GM23338 (cell line): ENCODE measurements at regions not wholly inside any gene's neighbourhood (a gene's known extent, or its start where the extent isn't known, plus 50 kb on each side); places are given as distances from the start of the nearest gene placed in this dataset.

Experiments used
- ATAC-seq: fragments of 200-7000 bp; cut with Tn5 transposase; 3 replicates; pipeline ENCODE4 v1.9.1; 2020
- DNase-seq: peaks from one replicate; pipeline ENCODE4 v3.0.0-alpha.2; 2015; ENCODE audit warnings: low spot score
- H2AFZ ChIP-seq: fragments of 200-600 bp; sonication (generic); 2 replicates; pipeline ENCODE4 v1.8.0; 2016; ENCODE audit warnings: antibody characterized with exemption, mild to moderate bottlenecking, moderate library complexity
- H3F3A ChIP-seq: fragments of 200-600 bp; sonication (generic); replicated peaks from 2 replicates; pipeline ENCODE4 v1.8.0; 2017; ENCODE audit warnings: antibody characterized with exemption, mixed run types, low read depth
- H3K27ac ChIP-seq: fragments of 200-600 bp; sonication (generic); 2 replicates; pipeline ENCODE4 v1.6.1; 2016; ENCODE audit warnings: low read depth
- H3K27me3 ChIP-seq: fragments of 200-600 bp; sonication (generic); 2 replicates; pipeline ENCODE4 v1.8.0; 2016; ENCODE audit warnings: mild to moderate bottlenecking, mixed run types, moderate library complexity; ENCODE audit not compliant: insufficient read depth
- H3K36me3 ChIP-seq: fragments of 200-600 bp; sonication (generic); 2 replicates; pipeline ENCODE4 v1.8.0; 2016; ENCODE audit warnings: mild to moderate bottlenecking; ENCODE audit not compliant: insufficient read depth
- H3K4me1 ChIP-seq: fragments of 200-600 bp; sonication (generic); 2 replicates; pipeline ENCODE4 v1.8.0; 2016; ENCODE audit warnings: mild to moderate bottlenecking, moderate library complexity; ENCODE audit not compliant: insufficient read depth
- H3K4me2 ChIP-seq: fragments of 200-600 bp; sonication (generic); 2 replicates; pipeline ENCODE4 v1.7.1; 2017; ENCODE audit warnings: mixed run types
- H3K4me3 ChIP-seq: fragments of 200-600 bp; sonication (generic); 2 replicates; pipeline ENCODE4 v1.6.1; 2016; ENCODE audit warnings: mixed run types
- H3K79me2 ChIP-seq: fragments of 200-600 bp; sonication (generic); replicated peaks from 2 replicates; pipeline ENCODE4 v1.8.0; 2017; ENCODE audit warnings: mild to moderate bottlenecking; ENCODE audit not compliant: insufficient read depth
- H3K9me2 ChIP-seq: fragments of 200-600 bp; sonication (generic); 2 replicates; pipeline ENCODE4 v1.8.0; 2017; ENCODE audit not compliant: insufficient read depth
- H4K20me1 ChIP-seq: fragments of 200-600 bp; sonication (generic); replicated peaks from 2 replicates; pipeline ENCODE4 v1.8.0; 2017; ENCODE audit warnings: mild to moderate bottlenecking; ENCODE audit not compliant: insufficient read depth
- H3K27ac Mint-ChIP-seq: 2 replicates; pipeline ENCODE4 v1.8.0; 2020; ENCODE audit warnings: inconsistent platforms, mild to moderate bottlenecking, moderate library complexity, mixed read lengths
- H3K27me3 Mint-ChIP-seq: 3 replicates; pipeline ENCODE4 v1.8.0; 2022; ENCODE audit warnings: low read depth, mild to moderate bottlenecking, moderate library complexity, mixed read lengths, inconsistent platforms; ENCODE audit not compliant: insufficient read depth, poor library complexity
- H3K36me3 Mint-ChIP-seq: 3 replicates; pipeline ENCODE4 v1.8.0; 2021; ENCODE audit warnings: low read depth, mild to moderate bottlenecking, inconsistent platforms, moderate library complexity, mixed read lengths
- H3K4me1 Mint-ChIP-seq: 3 replicates; pipeline ENCODE4 v1.8.0; 2020; ENCODE audit warnings: mild to moderate bottlenecking, inconsistent platforms, mixed read lengths
- H3K4me3 Mint-ChIP-seq: 3 replicates; pipeline ENCODE4 v1.8.0; 2021; ENCODE audit warnings: moderate library complexity, mild to moderate bottlenecking, inconsistent platforms, mixed read lengths
- H3K9me3 Mint-ChIP-seq: 3 replicates; pipeline ENCODE4 v1.8.0; 2020; ENCODE audit warnings: moderate library complexity, mild to moderate bottlenecking, inconsistent platforms, mixed read lengths
- CREB1 ChIP-seq: fragments of 250-450 bp; sonication (Bioruptor Pico); IDR thresholded peaks from 2 replicates; pipeline ENCODE4 v1.5.0; 2020; ENCODE audit warnings: low read depth, mild to moderate bottlenecking, moderate library complexity
- EZH2 ChIP-seq: fragments of 200-600 bp; sonication (generic); IDR thresholded peaks from one replicate; pipeline ENCODE4 v1.8.0; 2017; ENCODE audit warnings: antibody characterized with exemption, mild to moderate bottlenecking, low read depth; ENCODE audit not compliant: unreplicated experiment
- JUNB ChIP-seq: IDR thresholded peaks from one replicate; pipeline ENCODE4 v1.6.1; 2016; ENCODE audit warnings: antibody characterized with exemption; ENCODE audit not compliant: unreplicated experiment
- NANOG ChIP-seq: IDR thresholded peaks from 2 replicates; pipeline ENCODE4 v1.6.1; 2016; ENCODE audit warnings: antibody characterized with exemption, borderline replicate concordance
- POLR2AphosphoS5 ChIP-seq: IDR thresholded peaks from 2 replicates; pipeline ENCODE4 v1.6.1; 2016; ENCODE audit warnings: antibody characterized with exemption, low read depth
- STAT1 ChIP-seq: IDR thresholded peaks from one replicate; pipeline ENCODE4 v1.6.1; 2016; ENCODE audit warnings: antibody characterized with exemption; ENCODE audit not compliant: unreplicated experiment
- ZNF114 ChIP-seq: fragments of 250-450 bp; sonication (Bioruptor Pico); IDR thresholded peaks from 2 replicates; pipeline ENCODE4 v1.5.0; 2020; ENCODE audit warnings: mild to moderate bottlenecking, moderate library complexity
- ZNF331 ChIP-seq: fragments of 250-450 bp; sonication (Bioruptor Pico); IDR thresholded peaks from 2 replicates; pipeline ENCODE4 v1.5.0; 2020; ENCODE audit warnings: low read depth, mild to moderate bottlenecking, moderate library complexity
- TF ChIP-seq, protein P1 (sequence below): IDR thresholded peaks from one replicate; pipeline ENCODE4 v1.6.1; 2018; ENCODE audit warnings: antibody characterized with exemption; ENCODE audit not compliant: unreplicated experiment
- TF ChIP-seq, protein P2 (sequence below), 2 experiments: fragments of 200-600 bp in 1 of 2; sonication (generic) in 1 of 2; conservative IDR thresholded peaks; 2 replicates each; pipeline versions ENCODE4 v1.5.1 to v1.6.1; 2016 to 2017; ENCODE audit warnings: antibody characterized with exemption in 2 of 2, low read depth in 2 of 2, mild to moderate bottlenecking in 2 of 2, moderate library complexity in 1 of 2

DNA sequence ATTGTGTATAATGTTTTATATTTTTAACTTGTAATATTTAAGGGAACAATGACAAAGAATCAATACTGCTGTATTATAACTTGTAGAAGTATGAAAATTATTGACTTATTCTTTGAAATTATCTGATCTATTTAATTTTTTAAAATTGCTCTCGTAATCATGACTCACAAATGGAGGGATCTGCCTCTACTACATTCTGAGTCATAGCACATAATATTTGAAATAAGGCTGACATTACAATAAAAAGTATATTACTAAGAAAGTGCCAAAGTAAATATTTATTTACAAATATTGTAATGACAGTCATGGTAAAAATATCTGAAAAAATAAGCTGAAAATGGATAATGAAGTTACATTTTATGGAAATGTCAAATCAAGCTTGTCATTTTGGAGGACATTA, 1144.6 kb upstream of the CDH2 start (continued):
- TF ChIP-seq, protein P1, sequence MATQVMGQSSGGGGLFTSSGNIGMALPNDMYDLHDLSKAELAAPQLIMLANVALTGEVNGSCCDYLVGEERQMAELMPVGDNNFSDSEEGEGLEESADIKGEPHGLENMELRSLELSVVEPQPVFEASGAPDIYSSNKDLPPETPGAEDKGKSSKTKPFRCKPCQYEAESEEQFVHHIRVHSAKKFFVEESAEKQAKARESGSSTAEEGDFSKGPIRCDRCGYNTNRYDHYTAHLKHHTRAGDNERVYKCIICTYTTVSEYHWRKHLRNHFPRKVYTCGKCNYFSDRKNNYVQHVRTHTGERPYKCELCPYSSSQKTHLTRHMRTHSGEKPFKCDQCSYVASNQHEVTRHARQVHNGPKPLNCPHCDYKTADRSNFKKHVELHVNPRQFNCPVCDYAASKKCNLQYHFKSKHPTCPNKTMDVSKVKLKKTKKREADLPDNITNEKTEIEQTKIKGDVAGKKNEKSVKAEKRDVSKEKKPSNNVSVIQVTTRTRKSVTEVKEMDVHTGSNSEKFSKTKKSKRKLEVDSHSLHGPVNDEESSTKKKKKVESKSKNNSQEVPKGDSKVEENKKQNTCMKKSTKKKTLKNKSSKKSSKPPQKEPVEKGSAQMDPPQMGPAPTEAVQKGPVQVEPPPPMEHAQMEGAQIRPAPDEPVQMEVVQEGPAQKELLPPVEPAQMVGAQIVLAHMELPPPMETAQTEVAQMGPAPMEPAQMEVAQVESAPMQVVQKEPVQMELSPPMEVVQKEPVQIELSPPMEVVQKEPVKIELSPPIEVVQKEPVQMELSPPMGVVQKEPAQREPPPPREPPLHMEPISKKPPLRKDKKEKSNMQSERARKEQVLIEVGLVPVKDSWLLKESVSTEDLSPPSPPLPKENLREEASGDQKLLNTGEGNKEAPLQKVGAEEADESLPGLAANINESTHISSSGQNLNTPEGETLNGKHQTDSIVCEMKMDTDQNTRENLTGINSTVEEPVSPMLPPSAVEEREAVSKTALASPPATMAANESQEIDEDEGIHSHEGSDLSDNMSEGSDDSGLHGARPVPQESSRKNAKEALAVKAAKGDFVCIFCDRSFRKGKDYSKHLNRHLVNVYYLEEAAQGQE = no peak
- no peak for TF ChIP-seq POLR2AphosphoS5
- no peak for TF ChIP-seq EZH2
- TF ChIP-seq, protein P2, sequence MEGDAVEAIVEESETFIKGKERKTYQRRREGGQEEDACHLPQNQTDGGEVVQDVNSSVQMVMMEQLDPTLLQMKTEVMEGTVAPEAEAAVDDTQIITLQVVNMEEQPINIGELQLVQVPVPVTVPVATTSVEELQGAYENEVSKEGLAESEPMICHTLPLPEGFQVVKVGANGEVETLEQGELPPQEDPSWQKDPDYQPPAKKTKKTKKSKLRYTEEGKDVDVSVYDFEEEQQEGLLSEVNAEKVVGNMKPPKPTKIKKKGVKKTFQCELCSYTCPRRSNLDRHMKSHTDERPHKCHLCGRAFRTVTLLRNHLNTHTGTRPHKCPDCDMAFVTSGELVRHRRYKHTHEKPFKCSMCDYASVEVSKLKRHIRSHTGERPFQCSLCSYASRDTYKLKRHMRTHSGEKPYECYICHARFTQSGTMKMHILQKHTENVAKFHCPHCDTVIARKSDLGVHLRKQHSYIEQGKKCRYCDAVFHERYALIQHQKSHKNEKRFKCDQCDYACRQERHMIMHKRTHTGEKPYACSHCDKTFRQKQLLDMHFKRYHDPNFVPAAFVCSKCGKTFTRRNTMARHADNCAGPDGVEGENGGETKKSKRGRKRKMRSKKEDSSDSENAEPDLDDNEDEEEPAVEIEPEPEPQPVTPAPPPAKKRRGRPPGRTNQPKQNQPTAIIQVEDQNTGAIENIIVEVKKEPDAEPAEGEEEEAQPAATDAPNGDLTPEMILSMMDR (conservative IDR thresholded peaks at IDR 0.05; ENCODE audit: low read depth in 2 of 2) = no peak
- no peak for TF ChIP-seq ZNF331

DNA sequence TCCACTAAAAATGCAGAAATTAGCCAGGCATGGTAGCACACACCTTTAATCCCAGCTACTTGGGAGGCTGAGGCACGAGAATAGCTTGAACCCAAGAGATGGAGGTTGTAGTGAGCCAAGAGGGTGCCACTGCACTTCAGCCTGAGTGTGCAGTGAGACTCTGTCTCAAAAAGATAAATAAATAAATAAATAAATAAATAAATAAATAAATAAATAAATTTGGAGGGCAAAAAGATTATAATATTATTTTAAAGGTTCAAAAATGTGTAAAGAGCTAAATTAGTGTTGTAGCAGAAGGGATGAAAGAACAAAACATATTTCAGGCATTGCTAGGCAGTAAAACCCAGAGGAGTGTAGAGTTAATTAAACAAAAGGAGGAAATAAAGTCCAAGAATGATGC, 1136.4 kb upstream of the CDH2 start:
- Histone ChIP-seq H4K20me1 (no peaks in the 10 kb centered on the region), H3F3A (no peaks in the 10 kb centered on the region), H3K4me1 (no peaks in the 10 kb centered on the region), H3K27me3 (no peaks in the 10 kb centered on the region), H3K27ac (no peak overlapping the region), H3K4me2 (no peak overlapping the region), H3K36me3 (no peaks in the 10 kb centered on the region), H2AFZ (no peak overlapping the region), H3K9me2 (no peaks in the 10 kb centered on the region), H3K79me2 (no peaks in the 10 kb centered on the region), H3K4me3 (no peak overlapping the region)
- DNase-seq = no peak
- no peak for TF ChIP-seq JUNB
- no peak for TF ChIP-seq ZNF114 (CRISPR knock-in tag)
- TF ChIP-seq CREB1 (CRISPR knock-in tag) = no peak
- no peak for TF ChIP-seq NANOG
- TF ChIP-seq EZH2 = no peak
- no peak overlapping the region for H3K27ac Mint-ChIP-seq
- no peaks in the 10 kb centered on the region for H3K36me3 Mint-ChIP-seq
- no peaks in the 10 kb centered on the region for H3K9me3 Mint-ChIP-seq
- no peaks in the 10 kb centered on the region for H3K4me1 Mint-ChIP-seq
- no peak for ATAC-seq
- peaks cover 3% of the 10 kb centered on the region for H3K27me3 Mint-ChIP-seq
- no peak overlapping the region for H3K4me3 Mint-ChIP-seq

DNA sequence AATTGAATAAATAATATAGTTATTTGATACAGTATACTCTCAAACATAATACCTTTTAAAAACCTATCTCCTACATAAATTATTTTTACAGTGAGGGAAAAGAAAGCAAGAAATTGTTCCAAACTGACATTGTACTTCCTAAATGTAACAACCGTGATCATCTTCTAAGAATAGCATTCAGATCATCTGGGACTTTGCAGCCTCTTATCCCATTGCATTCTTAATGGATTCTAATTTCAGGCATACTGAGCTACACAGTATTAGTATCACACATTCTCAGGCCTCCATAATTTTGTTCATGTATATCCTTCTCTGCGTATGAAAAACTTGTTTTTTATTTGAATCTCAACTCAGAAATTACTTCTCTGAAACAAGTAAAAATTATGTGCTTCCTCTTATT, 1134.7 kb upstream of the CDH2 start:
- no peaks in the 10 kb centered on the region for H3K36me3 Mint-ChIP-seq
- no peaks in the 10 kb centered on the region for H3K27me3 ChIP-seq
- no peaks in the 10 kb centered on the region for H4K20me1 ChIP-seq
- no peak overlapping the region for H3K27ac Mint-ChIP-seq
- no peak overlapping the region for H3K27ac ChIP-seq
- no peaks in the 10 kb centered on the region for H3K9me3 Mint-ChIP-seq
- no peaks in the 10 kb centered on the region for H3K9me2 ChIP-seq
- no peaks in the 10 kb centered on the region for H3K79me2 ChIP-seq
- no peaks in the 10 kb centered on the region for H3K4me1 ChIP-seq
- H2AFZ ChIP-seq = no peak overlapping the region
- H3K4me1 Mint-ChIP-seq = no peaks in the 10 kb centered on the region
- H3K4me3 ChIP-seq = no peak overlapping the region
- peaks cover 3% of the 10 kb centered on the region for H3K27me3 Mint-ChIP-seq
- DNase-seq (no peak), ATAC-seq (no peak)
- no peak overlapping the region for H3K4me2 ChIP-seq
- no peaks in the 10 kb centered on the region for H3F3A ChIP-seq
- H3K4me3 Mint-ChIP-seq = no peak overlapping the region
- H3K36me3 ChIP-seq = no peaks in the 10 kb centered on the region
- no peak for TF ChIP-seq ZNF114 (CRISPR knock-in tag)
- TF ChIP-seq, protein P2 (conservative IDR thresholded peaks at IDR 0.05; ENCODE audit: low read depth in 2 of 2) = no peak
- no peak for TF ChIP-seq NANOG
- TF ChIP-seq ZNF331 = no peak
- TF ChIP-seq EZH2 = no peak
- no peak for TF ChIP-seq CREB1 (CRISPR knock-in tag)
- TF ChIP-seq STAT1 = no peak
- TF ChIP-seq POLR2AphosphoS5 = no peak
